ENCODE measurements at regions not wholly inside any gene's neighbourhood (a gene's known extent, or its start where the extent isn't known, plus 50 kb on each side); places are given as distances from the start of the nearest gene placed in this dataset.

- peaks cover 6% of the 10 kb centered on the region; the same call in 1 of the 2 replicates for H3K4me1 ChIP-seq (ENCODE audit: insufficient read depth, low read length)
- no peak overlapping the region for H2AFZ ChIP-seq (ENCODE audit: low read length)
- H4K91ac ChIP-seq (ENCODE audit: insufficient read length, low read depth, low read length) = no peak overlapping the region
- no peak overlapping the region for H3K14ac ChIP-seq (ENCODE audit: insufficient read depth, low read length)
- peaks cover 15 to 17% of the 10 kb centered on the region in 2 experiments for H3K4me1 Mint-ChIP-seq
- 100% methylated on average over 1 of the region's 6 CpGs for WGBS (ENCODE audit: extremely low coverage, insufficient read length, low lambda C conversion rate)
- H4K20me1 ChIP-seq (ENCODE audit: control insufficient read depth, insufficient read depth, insufficient read length) = no peaks in the 10 kb centered on the region
- no peak overlapping the region for H4K5ac ChIP-seq (ENCODE audit: insufficient read length, low read depth, low read length)
- no peak overlapping the region for H3T11ph ChIP-seq (ENCODE audit: low read length)
- no peaks in the 10 kb centered on the region for H3K79me1 ChIP-seq (ENCODE audit: insufficient read depth, low read depth, low read length, poor library complexity, severe bottlenecking)
- H3K23me2 ChIP-seq (ENCODE audit: insufficient read length, low read depth, low read length, poor library complexity, severe bottlenecking) = no peaks in the 10 kb centered on the region
- no peak overlapping the region for H3K27ac ChIP-seq (ENCODE audit: insufficient read length, low read depth, low read length)
- no peaks in the 10 kb centered on the region for H3K9me3 ChIP-seq (ENCODE audit: control insufficient read depth, low read depth, low read length)
- no peak overlapping the region for H3K4me3 Mint-ChIP-seq
- H3K4me2 ChIP-seq (ENCODE audit: insufficient read depth, insufficient read length, low read length) = no peak overlapping the region
- H3K9ac ChIP-seq (ENCODE audit: extremely low read depth, insufficient read length, low read length) = no peak overlapping the region
- H3K4ac ChIP-seq (ENCODE audit: low read depth, low read length) = no peak overlapping the region
- H3K27ac Mint-ChIP-seq = no peak overlapping the region
- no peaks in the 10 kb centered on the region for H3K27me3 Mint-ChIP-seq (ENCODE audit: low read depth)
- H2BK15ac ChIP-seq (ENCODE audit: low read depth, low read length) = no peak overlapping the region
- no peak overlapping the region for H2BK120ac ChIP-seq (ENCODE audit: low read depth, low read length, poor library complexity, severe bottlenecking)
- no peak overlapping the region for H4K8ac ChIP-seq (replicated peaks; ENCODE audit: insufficient read length, low read depth, low read length)
- no peak overlapping the region for H2BK5ac ChIP-seq (ENCODE audit: insufficient read length, low read length)
- H3K18ac ChIP-seq (ENCODE audit: insufficient read length, low read depth, low read length) = no peak overlapping the region
- no peak overlapping the region for H3K56ac ChIP-seq (ENCODE audit: insufficient read length, low read depth, low read length)
- no peaks in the 10 kb centered on the region for H3K27me3 ChIP-seq (ENCODE audit: insufficient read depth, low read length)
- H2AK5ac ChIP-seq (ENCODE audit: insufficient read length, low read length) = no peak overlapping the region
- no peak overlapping the region for H3K23ac ChIP-seq (ENCODE audit: insufficient read length, low read depth, low read length)
- no peak overlapping the region for H2BK20ac ChIP-seq (ENCODE audit: low read depth, low read length, poor library complexity, severe bottlenecking)
- no peak for DNase-seq
- no peak for TF ChIP-seq CTCF (conservative IDR thresholded peaks at IDR 0.05)
- H3K79me2 ChIP-seq (ENCODE audit: insufficient read depth, low read length) = no peaks in the 10 kb centered on the region
- no peaks in the 10 kb centered on the region for H3K9me3 Mint-ChIP-seq
- H2BK12ac ChIP-seq (ENCODE audit: insufficient read length, low read depth, low read length) = no peak overlapping the region
- no peaks in the 10 kb centered on the region for H3K36me3 Mint-ChIP-seq (ENCODE audit: insufficient read depth in 1 of 3, low read depth in 3 of 3)
Measured at GRCh38 chr2:12934146-12934756, 217.5 kb downstream of the TRIB2 start.
